HG03520 (cell line): ENCODE measurements at regions not wholly inside any gene's neighbourhood (a gene's known extent, or its start where the extent isn't known, plus 50 kb on each side); places are given as distances from the start of the nearest gene placed in this dataset.
A peak's percentile ranks its signal among the peaks of the same experiment; 100 is the strongest.

Source experiments
- ATAC-seq: cut with Tn5 transposase; IDR thresholded peaks from one replicate; pipeline ENCODE4 v1.9.1; 2021; ENCODE audit warnings: mild to moderate bottlenecking, moderate library complexity; ENCODE audit not compliant: unreplicated experiment

GRCh38 chr6:74956559-74957428 is 249.1 kb downstream of the COL12A1 start:
- no peak for ATAC-seq

- no peak for ATAC-seq
Observed at GRCh38 chr6:74953708-74954107, 252.1 kb downstream of the COL12A1 start.

- no peak for ATAC-seq
Observed at GRCh38 chr6:74946961-74947360, 258.9 kb downstream of the COL12A1 start.

- no peak for ATAC-seq
Observed at GRCh38 chr6:74942130-74942529, 263.7 kb downstream of the COL12A1 start.

GRCh38 chr6:74941424-74941823 is 264.4 kb downstream of the COL12A1 start:
- ATAC-seq, result no peak

GRCh38 chr6:74939721-74940620 is 265.9 kb downstream of the COL12A1 start:
- ATAC-seq, result no peak

- ATAC-seq, result peak; percentile 56
Observed at GRCh38 chr6:74939151-74939708, 266.6 kb downstream of the COL12A1 start.

GRCh38 chr6:74937936-74938335 is 267.9 kb downstream of the COL12A1 start:
- no peak for ATAC-seq

GRCh38 chr6:74936886-74937285 is 269.0 kb downstream of the COL12A1 start:
- ATAC-seq, result no peak

GRCh38 chr6:74932232-74932888 is 273.5 kb downstream of the COL12A1 start:
- ATAC-seq, result no peak

GRCh38 chr6:74931558-74931957 is 274.3 kb downstream of the COL12A1 start:
- ATAC-seq, result no peak

- ATAC-seq, result no peak
Observed at GRCh38 chr6:74928203-74928602, 277.6 kb downstream of the COL12A1 start.

- ATAC-seq, result no peak
Observed at GRCh38 chr6:74927299-74927698, 278.6 kb downstream of the COL12A1 start.

- ATAC-seq, result no peak
Observed at GRCh38 chr6:74925683-74926082, 280.2 kb downstream of the COL12A1 start.

GRCh38 chr6:74914888-74915287 is 291.0 kb downstream of the COL12A1 start:
- ATAC-seq, result no peak

GRCh38 chr6:74912234-74912633 is 293.6 kb downstream of the COL12A1 start:
- ATAC-seq, result no peak

- no peak for ATAC-seq
Observed at GRCh38 chr6:74902846-74903245, 303.0 kb downstream of the COL12A1 start.

- no peak for ATAC-seq
Observed at GRCh38 chr6:74902089-74902488, 303.8 kb downstream of the COL12A1 start.

GRCh38 chr6:74901576-74901975 is 304.3 kb downstream of the COL12A1 start:
- ATAC-seq, result no peak

GRCh38 chr6:74899416-74899815 is 306.4 kb downstream of the COL12A1 start:
- no peak for ATAC-seq

- ATAC-seq, result no peak
Observed at GRCh38 chr6:74892091-74892490, 313.8 kb downstream of the COL12A1 start.
